HUES64 (cell line): ENCODE measurements at regions not wholly inside any gene's neighbourhood (a gene's known extent, or its start where the extent isn't known, plus 50 kb on each side); places are given as distances from the start of the nearest gene placed in this dataset.

Experiments
- H3K27ac ChIP-seq: 2 replicates; pipeline ENCODE4 v1.7.0; 2013; ENCODE audit warnings: low read depth, low read length, inconsistent platforms
- H3K27me3 ChIP-seq: 2 replicates; pipeline ENCODE4 v1.6.1; 2013; ENCODE audit warnings: mild to moderate bottlenecking, low read length; ENCODE audit not compliant: insufficient read depth
- H3K36me3 ChIP-seq: 2 replicates; pipeline ENCODE4 v1.6.1; 2013; ENCODE audit warnings: mild to moderate bottlenecking, low read length; ENCODE audit not compliant: insufficient read depth
- H3K4me1 ChIP-seq: 2 replicates; pipeline ENCODE4 v1.6.1; 2013; ENCODE audit warnings: mild to moderate bottlenecking, low read length, moderate library complexity; ENCODE audit not compliant: insufficient read depth
- H3K4me3 ChIP-seq: 2 replicates; pipeline ENCODE4 v1.5.1; 2013; ENCODE audit warnings: mild to moderate bottlenecking, low read length, moderate library complexity
- H3K9ac ChIP-seq: 2 replicates; pipeline ENCODE4 v1.6.1; 2013; ENCODE audit warnings: mild to moderate bottlenecking, low read depth, low read length
- H3K9me3 ChIP-seq: 2 replicates; pipeline ENCODE4 v1.6.1; 2013; ENCODE audit warnings: low read depth, low read length; ENCODE audit not compliant: insufficient read depth
- WGBS: fragments of 150-250, 120-280 bp; methylation state at CpG from one replicate; pipeline ENCODE4 v1.1.7; 2013; ENCODE audit warnings: missing lambda C conversion rate; 5-methylcytosine and 5-hydroxymethylcytosine counted together

DNA sequence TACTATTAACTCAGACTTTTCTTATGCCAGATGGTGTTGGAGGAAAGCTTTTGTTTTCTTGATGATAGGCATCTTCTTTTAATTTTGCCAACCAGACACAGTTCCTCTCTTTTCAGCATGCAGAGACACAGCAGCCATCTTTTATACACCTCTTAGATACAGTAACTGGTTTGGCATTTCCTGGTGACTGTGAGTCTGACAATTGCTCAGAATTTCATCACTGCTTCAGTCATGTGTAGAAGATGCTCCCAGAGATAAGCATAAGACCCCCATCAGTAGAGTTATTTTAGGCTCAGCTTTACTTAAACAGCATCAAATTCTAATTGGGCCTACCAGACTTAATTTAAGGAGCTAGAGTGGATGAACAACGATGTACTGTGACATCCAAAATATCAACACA lies 779.0 kb downstream of the SQOR start:
- peaks cover 10% of the 10 kb centered on the region for H3K4me1 ChIP-seq
- no peak overlapping the region for H3K4me3 ChIP-seq
- H3K9me3 ChIP-seq, result no peaks in the 10 kb centered on the region
- H3K9ac ChIP-seq, result no peak overlapping the region
- WGBS, result 100% methylated on average over 1 of the region's 1 CpG
- H3K27ac ChIP-seq, result no peak overlapping the region
- H3K36me3 ChIP-seq, result no peaks in the 10 kb centered on the region
- no peaks in the 10 kb centered on the region for H3K27me3 ChIP-seq

DNA sequence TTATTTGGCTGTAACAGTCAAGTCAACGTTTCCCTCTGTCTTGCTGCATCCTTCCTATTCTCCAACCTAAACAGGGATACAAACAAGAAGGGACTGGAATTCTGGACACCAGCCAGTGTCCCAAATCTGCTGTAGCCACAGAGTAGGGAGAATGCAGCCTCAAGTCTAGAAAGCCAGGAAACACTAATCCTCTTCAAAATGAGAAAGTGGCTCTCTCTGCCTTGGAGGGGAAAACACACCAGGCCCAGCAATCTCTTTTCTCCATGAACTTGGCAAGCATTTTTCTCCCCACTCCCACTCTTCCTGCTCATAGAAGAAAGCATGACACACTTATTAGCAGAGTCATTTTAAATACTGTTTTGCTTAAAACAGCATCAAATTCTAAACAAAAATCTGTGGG lies 781.7 kb downstream of the SQOR start:
- Histone ChIP-seq H3K4me1 (no peaks in the 10 kb centered on the region), H3K36me3 (no peaks in the 10 kb centered on the region), H3K9ac (no peak overlapping the region), H3K27me3 (no peaks in the 10 kb centered on the region), H3K9me3 (no peaks in the 10 kb centered on the region), H3K27ac (no peak overlapping the region), H3K4me3 (no peak overlapping the region)
- WGBS, result 80% methylated on average over 1 of the region's 1 CpG

DNA sequence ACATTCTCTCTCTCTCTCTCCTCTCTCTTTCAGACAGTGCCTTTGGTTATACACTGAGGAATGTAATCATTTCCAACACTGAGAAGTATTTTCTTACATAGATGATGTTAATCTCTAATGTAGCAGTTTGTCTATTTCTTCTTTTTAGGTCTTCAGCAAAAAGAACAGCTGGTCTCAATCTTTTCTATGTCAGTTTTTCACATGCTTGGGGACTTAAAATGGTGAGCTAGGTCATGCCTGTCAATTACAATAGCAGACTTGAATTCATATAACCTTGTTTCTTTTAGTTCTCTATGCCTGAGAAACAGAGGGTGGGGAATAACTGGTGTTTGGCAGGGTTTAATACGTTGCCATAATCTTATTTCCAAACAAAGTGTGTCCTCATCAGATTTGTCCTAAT lies 786.2 kb downstream of the SQOR start:
- Histone ChIP-seq H3K9ac (no peak overlapping the region), H3K27ac (no peak overlapping the region), H3K27me3 (no peaks in the 10 kb centered on the region), H3K4me3 (no peak overlapping the region), H3K4me1 (no peaks in the 10 kb centered on the region), H3K9me3 (peaks cover 16% of the 10 kb centered on the region), H3K36me3 (no peaks in the 10 kb centered on the region)
- no CpG with 5 or more reads among the region's 1 CpG for whole genome bisulfite sequencing

- H3K9ac ChIP-seq, result no peak overlapping the region
- no peaks in the 10 kb centered on the region for H3K9me3 ChIP-seq
- H3K27ac ChIP-seq, result no peak overlapping the region
- WGBS, result 87% methylated on average over 3 of the region's 4 CpGs
- H3K4me3 ChIP-seq, result no peak overlapping the region
- H3K36me3 ChIP-seq, result no peaks in the 10 kb centered on the region
- H3K27me3 ChIP-seq, result no peaks in the 10 kb centered on the region
- H3K4me1 ChIP-seq, result no peaks in the 10 kb centered on the region
Measured at GRCh38 chr15:46441294-46442062, 806.6 kb downstream of the SQOR start.

DNA sequence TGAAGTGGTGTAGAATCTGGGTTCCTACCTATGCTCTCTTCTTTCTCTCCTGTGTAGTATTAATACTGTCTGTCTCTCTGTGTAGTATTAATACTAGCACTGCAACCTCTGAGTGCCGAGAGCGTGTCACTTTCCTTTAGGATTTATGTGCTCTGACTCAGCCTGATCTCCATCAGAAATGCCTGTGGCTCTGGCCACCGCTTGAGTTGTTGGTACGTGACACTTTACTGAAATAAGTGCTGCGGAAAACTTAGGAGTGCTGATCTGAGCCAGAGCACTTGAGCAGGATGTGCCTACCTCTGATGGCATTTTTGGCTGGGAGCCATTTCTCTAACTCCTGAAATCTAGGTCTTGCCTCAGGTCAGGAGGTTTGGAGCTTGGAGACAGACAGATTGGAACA lies 807.4 kb downstream of the SQOR start:
- Histone ChIP-seq H3K36me3 (no peaks in the 10 kb centered on the region), H3K27me3 (no peaks in the 10 kb centered on the region), H3K9ac (no peak overlapping the region), H3K4me3 (no peak overlapping the region), H3K27ac (no peak overlapping the region), H3K4me1 (no peaks in the 10 kb centered on the region), H3K9me3 (no peaks in the 10 kb centered on the region)
- 89% methylated on average over 5 of the region's 5 CpGs for WGBS

DNA sequence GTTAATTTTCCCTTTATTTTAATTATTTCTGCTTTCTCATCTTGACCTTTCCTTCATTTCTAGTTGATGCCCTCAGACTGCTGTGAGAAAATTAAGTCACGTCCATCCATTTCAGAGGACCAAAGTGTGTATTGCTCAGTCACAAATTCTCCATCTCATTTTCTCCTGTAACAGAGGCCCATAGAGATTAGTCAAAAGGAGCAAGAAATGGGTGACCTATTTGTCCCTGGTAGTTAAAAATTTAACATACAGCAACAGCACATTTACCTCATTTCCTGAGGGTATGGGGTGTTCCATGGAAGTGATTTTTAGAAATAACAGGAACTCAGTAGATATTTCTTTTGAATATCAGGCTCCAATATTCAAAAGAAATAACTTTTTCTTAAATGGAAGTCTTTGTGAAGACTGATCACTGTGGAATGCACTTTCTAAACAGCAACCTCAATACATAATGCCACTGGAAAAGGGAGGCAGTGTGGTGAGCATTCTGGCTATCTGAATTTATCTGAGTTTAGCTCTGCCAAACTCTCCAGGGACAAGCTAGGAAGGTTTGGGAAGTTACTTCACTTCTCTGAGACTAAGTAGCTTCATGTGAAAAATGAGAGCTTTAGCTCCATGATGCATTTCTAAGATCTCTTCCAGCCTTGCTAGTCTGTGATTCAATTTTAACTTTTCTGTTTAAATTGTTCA lies 808.2 kb downstream of the SQOR start:
- Histone ChIP-seq H3K4me1 (no peaks in the 10 kb centered on the region), H3K9me3 (no peaks in the 10 kb centered on the region), H3K9ac (no peak overlapping the region), H3K4me3 (no peak overlapping the region), H3K27ac (no peak overlapping the region), H3K36me3 (no peaks in the 10 kb centered on the region), H3K27me3 (no peaks in the 10 kb centered on the region)
- 90% methylated on average over 1 of the region's 1 CpG for WGBS

- 91% methylated on average over 5 of the region's 7 CpGs for WGBS
- Histone ChIP-seq H3K9ac (no peak overlapping the region), H3K36me3 (no peaks in the 10 kb centered on the region), H3K27me3 (no peaks in the 10 kb centered on the region), H3K9me3 (no peaks in the 10 kb centered on the region), H3K4me1 (no peaks in the 10 kb centered on the region), H3K4me3 (no peak overlapping the region), H3K27ac (no peak overlapping the region)
Measured at GRCh38 chr15:46450112-46450809, 815.4 kb downstream of the SQOR start.

GRCh38 chr15:46450810-46451182 lies 816.0 kb downstream of the SQOR start:
- Histone ChIP-seq H3K4me1 (no peaks in the 10 kb centered on the region), H3K9me3 (no peaks in the 10 kb centered on the region), H3K4me3 (no peak overlapping the region), H3K27me3 (no peaks in the 10 kb centered on the region), H3K27ac (no peak overlapping the region), H3K36me3 (no peaks in the 10 kb centered on the region), H3K9ac (no peak overlapping the region)
- WGBS, result no CpG with 5 or more reads among the region's 1 CpG

- Histone ChIP-seq H3K4me1 (no peaks in the 10 kb centered on the region), H3K4me3 (no peak overlapping the region), H3K9me3 (no peaks in the 10 kb centered on the region), H3K9ac (no peak overlapping the region), H3K27me3 (no peaks in the 10 kb centered on the region), H3K27ac (no peak overlapping the region), H3K36me3 (no peaks in the 10 kb centered on the region)
- 42% methylated on average over 1 of the region's 1 CpG for WGBS
Measured at GRCh38 chr15:46452297-46452820, 817.5 kb downstream of the SQOR start.

GRCh38 chr15:46456456-46456855 lies 821.6 kb downstream of the SQOR start:
- no peaks in the 10 kb centered on the region for H3K27me3 ChIP-seq
- H3K36me3 ChIP-seq, result no peaks in the 10 kb centered on the region
- no peak overlapping the region for H3K4me3 ChIP-seq
- H3K9me3 ChIP-seq, result no peaks in the 10 kb centered on the region
- H3K4me1 ChIP-seq, result no peaks in the 10 kb centered on the region
- 98% methylated on average over 1 of the region's 2 CpGs for WGBS
- no peak overlapping the region for H3K27ac ChIP-seq
- H3K9ac ChIP-seq, result no peak overlapping the region

DNA sequence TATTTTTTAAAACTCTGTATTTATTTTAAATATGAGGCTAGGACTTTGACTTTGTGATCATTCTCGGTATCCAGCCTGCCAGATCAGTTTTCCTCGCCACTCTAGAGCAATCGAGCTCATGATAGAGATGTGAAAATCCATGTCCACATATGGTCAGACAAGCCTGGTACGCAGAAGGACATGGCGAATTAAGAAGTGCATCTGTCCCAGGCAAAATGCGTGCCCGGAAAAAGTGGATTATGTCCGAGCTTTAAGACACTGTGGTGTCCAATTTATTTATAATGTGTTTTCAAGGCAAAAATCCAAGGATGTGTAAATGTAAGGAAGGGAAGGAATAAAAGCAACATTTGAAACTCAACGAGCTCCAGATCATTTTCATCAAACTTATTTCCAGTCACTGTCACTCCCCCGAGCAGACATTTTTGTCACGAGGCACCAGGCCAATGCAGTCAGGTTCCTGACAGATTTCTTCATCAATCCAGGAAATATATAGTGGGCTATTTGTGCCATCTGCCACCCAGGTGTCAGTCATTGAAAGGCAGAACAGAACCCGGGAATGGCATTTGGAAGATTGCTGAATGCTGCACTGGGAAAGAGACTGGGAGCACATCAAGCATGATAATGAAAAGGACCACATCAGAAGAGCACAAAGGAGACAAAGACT lies 825.7 kb downstream of the SQOR start:
- no peaks in the 10 kb centered on the region for H3K36me3 ChIP-seq
- no peak overlapping the region for H3K27ac ChIP-seq
- H3K9me3 ChIP-seq, result no peaks in the 10 kb centered on the region
- H3K9ac ChIP-seq, result no peak overlapping the region
- H3K4me3 ChIP-seq, result no peak overlapping the region
- H3K4me1 ChIP-seq, result peaks cover 16% of the 10 kb centered on the region
- 95% methylated on average over 12 of the region's 12 CpGs for WGBS
- no peaks in the 10 kb centered on the region for H3K27me3 ChIP-seq
